Neural cell (in vitro differentiated cells): ENCODE measurements at regions not wholly inside any gene's neighbourhood (a gene's known extent, or its start where the extent isn't known, plus 50 kb on each side); places are given as distances from the start of the nearest gene placed in this dataset.

Source experiments
- H2AFZ ChIP-seq: fragments of 200-600, 300-800 bp; sonication (generic), shearing (Covaris generic); 2 replicates; pipeline ENCODE4 v1.6.0; 2014; ENCODE audit warnings: low read depth, mild to moderate bottlenecking, antibody characterized with exemption, low read length, moderate library complexity
- H3F3A ChIP-seq: fragments of 200-600 bp; shearing (Covaris generic); 2 replicates; pipeline ENCODE4 v1.6.1; 2016; ENCODE audit warnings: mild to moderate bottlenecking, moderate library complexity, mixed read lengths, antibody characterized with exemption, low read length; ENCODE audit not compliant: insufficient read depth, poor library complexity, severe bottlenecking
- H3K27ac ChIP-seq: fragments of 200-600, 300-800 bp; sonication (generic), shearing (Covaris generic); 2 replicates; pipeline ENCODE4 v1.5.1; 2014; ENCODE audit warnings: mild to moderate bottlenecking, low read length, moderate library complexity
- H3K27me3 ChIP-seq: fragments of 300-800, 200-600 bp; sonication (generic), shearing (Covaris generic); 2 replicates; pipeline ENCODE4 v1.6.0; 2014; ENCODE audit warnings: mild to moderate bottlenecking, low read depth, low read length, moderate library complexity; ENCODE audit not compliant: insufficient read depth
- H3K36me3 ChIP-seq: fragments of 300-800, 200-600 bp; sonication (generic), shearing (Covaris generic); 2 replicates; pipeline ENCODE4 v1.5.1; 2014; ENCODE audit warnings: mild to moderate bottlenecking, antibody characterized with exemption, low read length, moderate library complexity; ENCODE audit not compliant: insufficient read depth
- H3K4me2 ChIP-seq: fragments of 300-800, 200-600 bp; sonication (generic), shearing (Covaris generic); 2 replicates; pipeline ENCODE4 v1.6.0; 2014; ENCODE audit warnings: mild to moderate bottlenecking, low read length
- H3K4me3 ChIP-seq: fragments of 300-800, 200-600 bp; sonication (generic), shearing (Covaris generic); 2 replicates; pipeline ENCODE4 v1.5.1; 2014; ENCODE audit warnings: mild to moderate bottlenecking, low read length, moderate library complexity
- H3K79me2 ChIP-seq: fragments of 200-600 bp; shearing (Covaris generic); replicated peaks from 2 replicates; pipeline ENCODE4 v1.6.0; 2014; ENCODE audit warnings: mild to moderate bottlenecking, low read length, moderate library complexity; ENCODE audit not compliant: insufficient read depth
- H3K9ac ChIP-seq: fragments of 300-800, 200-600 bp; sonication (generic), shearing (Covaris generic); 2 replicates; pipeline ENCODE4 v1.6.1; 2016; ENCODE audit warnings: mild to moderate bottlenecking, low read length, mixed read lengths
- H3K9me2 ChIP-seq: fragments of 200-600 bp; shearing (Covaris generic); 2 replicates; pipeline ENCODE4 v1.6.1; 2016; ENCODE audit warnings: mild to moderate bottlenecking, low read length, mixed read lengths; ENCODE audit not compliant: insufficient read depth
- H3K9me3 ChIP-seq: fragments of 200-600, 300-800 bp; sonication (generic), shearing (Covaris generic); 2 replicates; pipeline ENCODE4 v1.6.1; 2016; ENCODE audit warnings: mild to moderate bottlenecking, mixed run types, low read length, moderate library complexity, mixed read lengths
- H4K20me1 ChIP-seq: fragments of 200-600 bp; shearing (Covaris generic); 2 replicates; pipeline ENCODE4 v1.6.1; 2016; ENCODE audit warnings: mild to moderate bottlenecking, mixed run types; ENCODE audit not compliant: insufficient read depth
- EP300 ChIP-seq: fragments of 450-650 bp; conservative IDR thresholded peaks from 2 replicates; pipeline ENCODE4 v1.6.1; 2014; ENCODE audit warnings: antibody characterized with exemption, mild to moderate bottlenecking, moderate library complexity; ENCODE audit not compliant: poor library complexity, severe bottlenecking
- EZH2 ChIP-seq: fragments of 200-600, 300-800 bp; shearing (Covaris generic), sonication (generic); IDR thresholded peaks from 2 replicates; pipeline ENCODE4 v1.6.1; 2014; ENCODE audit warnings: antibody characterized with exemption, low read length, borderline replicate concordance, mild to moderate bottlenecking; ENCODE audit not compliant: insufficient read depth, poor library complexity, severe bottlenecking
- MXI1 ChIP-seq: fragments of 450-650 bp; conservative IDR thresholded peaks from 2 replicates; pipeline ENCODE4 v1.6.1; 2014; ENCODE audit warnings: antibody characterized with exemption, mild to moderate bottlenecking; ENCODE audit not compliant: poor library complexity, severe bottlenecking
- POLR2AphosphoS5 ChIP-seq: IDR thresholded peaks from 2 replicates; pipeline ENCODE4 v1.6.1; 2012
- REST ChIP-seq: IDR thresholded peaks from 2 replicates; pipeline ENCODE4 v1.6.1; 2012; ENCODE audit warnings: borderline replicate concordance
- SMC3 ChIP-seq: fragments of 450-650 bp; conservative IDR thresholded peaks from 2 replicates; pipeline ENCODE4 v1.6.1; 2014; ENCODE audit warnings: antibody characterized with exemption, mild to moderate bottlenecking, moderate library complexity; ENCODE audit not compliant: poor library complexity
- TAF1 ChIP-seq: IDR thresholded peaks from 2 replicates; pipeline ENCODE4 v1.6.1; 2012; ENCODE audit warnings: low read depth
- TF ChIP-seq, protein P1 (sequence below): fragments of 450-650 bp; IDR thresholded peaks from 2 replicates; pipeline ENCODE4 v1.5.1; 2014; ENCODE audit warnings: antibody characterized with exemption, mild to moderate bottlenecking, moderate library complexity; ENCODE audit not compliant: poor library complexity, severe bottlenecking

DNA sequence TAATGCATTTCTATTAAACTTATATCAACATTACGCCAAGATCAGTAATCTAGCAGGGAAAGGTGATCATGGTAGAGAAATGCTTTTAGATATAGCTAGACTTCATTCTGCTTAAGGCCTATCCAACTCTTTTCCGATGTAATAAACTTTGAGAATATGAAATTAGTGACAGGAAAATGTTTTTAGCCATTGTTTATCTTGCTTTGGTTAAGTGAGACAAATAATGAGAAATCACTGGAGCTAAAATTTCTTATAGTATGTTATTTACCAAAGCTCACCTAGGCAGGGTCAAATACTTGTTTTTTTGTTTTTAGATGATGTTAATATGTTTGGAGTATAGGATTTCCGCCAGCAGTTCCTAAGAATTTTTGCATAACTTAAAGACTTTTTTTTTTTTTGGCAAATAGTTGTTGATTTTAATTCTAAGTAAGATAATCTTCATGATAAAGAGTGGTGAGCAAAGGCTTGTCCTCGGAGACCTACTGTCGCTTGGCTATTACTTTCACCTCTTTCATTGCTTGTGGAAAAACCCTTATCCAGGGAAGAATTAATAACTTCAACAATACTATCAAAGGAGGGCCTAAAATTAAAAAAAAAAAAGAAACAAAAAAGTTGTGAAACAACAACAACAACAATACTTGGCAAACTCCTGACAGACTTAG lies 98.3 kb downstream of the SOX4 start:
- Histone ChIP-seq H3K79me2 (peaks cover 85% of the 10 kb centered on the region), H3K36me3 (no peaks in the 10 kb centered on the region), H3K4me3 (no peak overlapping the region), H3K27me3 (no peaks in the 10 kb centered on the region), H3K9me2 (no peaks in the 10 kb centered on the region), H3K27ac (no peak overlapping the region), H3F3A (no peaks in the 10 kb centered on the region), H2AFZ (no peak overlapping the region), H4K20me1 (no peaks in the 10 kb centered on the region), H3K9me3 (no peaks in the 10 kb centered on the region), H3K4me2 (no peak overlapping the region), H3K9ac (no peak overlapping the region)
- no peak for TF ChIP-seq MXI1
- no peak for TF ChIP-seq EP300
- no peak for TF ChIP-seq TAF1

DNA sequence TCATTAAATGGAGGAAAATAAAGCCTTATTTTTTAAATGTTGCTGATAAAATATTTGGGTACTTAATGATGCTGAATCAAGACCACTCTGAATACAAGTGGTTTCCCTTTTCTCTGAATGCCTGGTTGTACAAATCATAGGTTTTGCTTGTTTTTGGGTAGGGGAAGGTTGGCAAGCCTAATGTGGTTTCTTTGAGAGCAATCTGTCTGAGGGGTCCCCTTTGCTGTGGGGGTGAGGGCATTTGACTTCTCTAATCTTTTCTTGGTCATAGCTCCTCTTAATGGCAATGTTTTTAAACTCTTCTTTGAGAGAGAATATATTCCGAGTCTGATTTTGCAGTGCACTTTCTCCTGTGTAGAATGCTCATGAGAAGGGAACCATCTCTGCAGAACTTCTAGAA lies 99.2 kb downstream of the SOX4 start:
- Histone ChIP-seq H3F3A (no peaks in the 10 kb centered on the region), H3K9ac (no peak overlapping the region), H3K4me2 (no peak overlapping the region), H2AFZ (no peak overlapping the region), H3K79me2 (peaks cover 85% of the 10 kb centered on the region), H3K9me2 (no peaks in the 10 kb centered on the region), H3K9me3 (no peaks in the 10 kb centered on the region), H3K4me3 (no peak overlapping the region), H3K27ac (no peak overlapping the region), H3K36me3 (no peaks in the 10 kb centered on the region), H3K27me3 (no peaks in the 10 kb centered on the region), H4K20me1 (no peaks in the 10 kb centered on the region)
- no peak for TF ChIP-seq POLR2AphosphoS5
- no peak for TF ChIP-seq REST
- TF ChIP-seq, protein P1, sequence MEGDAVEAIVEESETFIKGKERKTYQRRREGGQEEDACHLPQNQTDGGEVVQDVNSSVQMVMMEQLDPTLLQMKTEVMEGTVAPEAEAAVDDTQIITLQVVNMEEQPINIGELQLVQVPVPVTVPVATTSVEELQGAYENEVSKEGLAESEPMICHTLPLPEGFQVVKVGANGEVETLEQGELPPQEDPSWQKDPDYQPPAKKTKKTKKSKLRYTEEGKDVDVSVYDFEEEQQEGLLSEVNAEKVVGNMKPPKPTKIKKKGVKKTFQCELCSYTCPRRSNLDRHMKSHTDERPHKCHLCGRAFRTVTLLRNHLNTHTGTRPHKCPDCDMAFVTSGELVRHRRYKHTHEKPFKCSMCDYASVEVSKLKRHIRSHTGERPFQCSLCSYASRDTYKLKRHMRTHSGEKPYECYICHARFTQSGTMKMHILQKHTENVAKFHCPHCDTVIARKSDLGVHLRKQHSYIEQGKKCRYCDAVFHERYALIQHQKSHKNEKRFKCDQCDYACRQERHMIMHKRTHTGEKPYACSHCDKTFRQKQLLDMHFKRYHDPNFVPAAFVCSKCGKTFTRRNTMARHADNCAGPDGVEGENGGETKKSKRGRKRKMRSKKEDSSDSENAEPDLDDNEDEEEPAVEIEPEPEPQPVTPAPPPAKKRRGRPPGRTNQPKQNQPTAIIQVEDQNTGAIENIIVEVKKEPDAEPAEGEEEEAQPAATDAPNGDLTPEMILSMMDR: no peak
- no peak for TF ChIP-seq EZH2
- no peak for TF ChIP-seq SMC3
- TF ChIP-seq MXI1: no peak

DNA sequence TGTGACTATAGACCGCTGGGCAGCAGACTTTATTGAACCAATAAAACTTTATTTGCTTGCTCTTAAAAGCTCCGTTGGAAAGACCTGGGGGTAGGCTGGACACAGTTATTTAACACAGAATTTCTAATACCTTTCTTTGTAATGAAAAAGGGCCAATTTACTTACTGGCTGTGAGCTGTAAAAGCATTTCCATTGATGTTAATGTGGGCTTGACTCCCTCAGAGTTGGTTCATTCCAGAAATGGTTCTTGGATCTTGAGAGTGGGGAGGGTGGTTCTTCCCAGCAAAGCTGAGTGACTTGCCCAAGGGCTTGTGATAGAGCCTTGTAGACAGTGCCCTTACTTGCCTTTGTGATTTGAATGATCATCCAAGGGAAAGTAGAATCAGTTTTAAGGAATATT lies 100.6 kb downstream of the SOX4 start:
- Histone ChIP-seq H3K9me2 (no peaks in the 10 kb centered on the region), H3K79me2 (peaks cover 94% of the 10 kb centered on the region), H3K4me3 (no peak overlapping the region), H3F3A (no peaks in the 10 kb centered on the region), H3K27ac (no peak overlapping the region), H3K36me3 (no peaks in the 10 kb centered on the region), H4K20me1 (no peaks in the 10 kb centered on the region), H2AFZ (no peak overlapping the region), H3K9ac (no peak overlapping the region), H3K9me3 (no peaks in the 10 kb centered on the region), H3K27me3 (no peaks in the 10 kb centered on the region), H3K4me2 (no peak overlapping the region)
- TF ChIP-seq EZH2 (no peak), POLR2AphosphoS5 (no peak), REST (no peak)
